IPS-18c (cell line): ENCODE measurements at regions not wholly inside any gene's neighbourhood (a gene's known extent, or its start where the extent isn't known, plus 50 kb on each side); places are given as distances from the start of the nearest gene placed in this dataset.
"Not testable (repeated sequence)": the region's sequence is repeated elsewhere in the genome, so short reads cannot be mapped to it uniquely, and the experiment has no call there.

ENCODE experiments used
- H3K4me3 ChIP-seq: 2 replicates; pipeline ENCODE4 v1.7.0; 2013; ENCODE audit warnings: low read depth, mild to moderate bottlenecking, low read length, moderate library complexity; ENCODE audit not compliant: insufficient read depth
- H3K9me3 ChIP-seq: one replicate; pipeline ENCODE4 v1.6.1; 2013; ENCODE audit warnings: mild to moderate bottlenecking, low read length, moderate library complexity; ENCODE audit not compliant: control insufficient read depth, insufficient read depth

DNA sequence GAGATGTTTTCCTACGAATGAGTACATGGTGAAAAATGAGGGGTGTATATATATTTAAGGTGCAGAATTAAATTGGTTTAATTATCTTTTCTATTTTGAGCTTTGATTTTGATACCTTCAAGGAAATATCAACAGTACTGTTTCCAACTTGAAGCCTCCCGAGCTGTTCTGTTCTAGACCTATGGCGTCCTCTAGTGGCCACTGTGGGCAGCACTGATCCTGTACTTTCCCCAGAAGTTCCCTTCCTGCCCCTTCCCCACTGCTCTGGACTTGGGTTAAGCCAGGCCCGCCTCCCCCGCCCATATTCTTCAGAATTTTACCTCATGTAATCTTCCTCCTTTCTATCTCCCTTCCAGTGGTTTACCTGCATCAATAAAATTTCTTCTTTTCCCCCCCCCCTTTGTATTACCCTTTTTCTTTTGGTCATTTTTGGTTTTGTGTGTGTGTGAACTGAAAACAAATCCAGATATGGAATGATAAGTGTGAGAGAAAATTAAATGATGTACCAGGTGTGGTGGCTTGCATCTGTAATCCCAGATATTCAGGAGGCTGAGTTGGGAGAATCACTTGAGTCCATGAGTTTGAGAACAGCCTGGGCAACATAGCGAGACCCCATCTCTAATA, 1643.5 kb downstream of the TP53TG3F start:
- Histone ChIP-seq H3K4me3 (no peak overlapping the region), H3K9me3 (peaks cover 21% of the 10 kb centered on the region)

DNA sequence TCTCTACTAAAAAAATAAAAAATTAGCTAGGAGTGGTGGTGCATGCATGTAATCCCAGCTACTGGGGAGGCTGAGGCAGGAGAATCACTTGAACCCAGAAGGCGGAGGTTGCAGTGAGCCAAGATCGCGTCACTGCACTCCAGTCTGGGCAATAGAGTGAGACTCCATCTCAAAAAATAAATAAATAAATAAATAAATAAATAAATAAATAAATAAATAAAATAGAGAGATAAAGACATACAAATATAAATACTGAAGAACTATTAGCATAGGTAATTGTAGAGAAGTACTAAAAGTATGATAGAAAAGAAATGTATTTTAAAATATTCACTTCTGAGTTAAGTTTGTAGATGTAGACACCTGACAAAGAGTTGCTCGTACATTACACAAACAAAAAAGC, 1652.4 kb downstream of the TP53TG3F start:
- H3K9me3 ChIP-seq, H3K4me3 ChIP-seq: not testable (repeated sequence)

DNA sequence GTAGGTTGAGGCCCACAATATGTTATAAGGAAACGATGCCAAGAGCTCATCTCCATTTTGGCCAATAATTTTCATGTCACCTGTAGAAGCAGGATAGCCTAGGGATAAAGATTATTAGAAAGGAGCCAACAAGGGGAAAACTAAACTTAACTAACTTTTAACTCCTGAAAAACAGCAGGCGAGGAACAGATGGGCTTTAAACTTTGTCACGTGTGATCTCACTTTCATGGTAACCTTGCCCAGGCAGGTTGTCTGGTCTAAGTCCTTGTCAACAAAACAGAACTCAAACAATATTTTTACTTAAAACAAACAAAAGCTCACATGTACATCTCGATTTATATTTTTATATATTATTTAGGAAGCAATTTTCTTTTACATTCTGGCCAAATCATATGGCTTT, 1672.0 kb downstream of the TP53TG3F start:
- Histone ChIP-seq H3K9me3 (no peaks in the 10 kb centered on the region), H3K4me3 (no peak overlapping the region)

DNA sequence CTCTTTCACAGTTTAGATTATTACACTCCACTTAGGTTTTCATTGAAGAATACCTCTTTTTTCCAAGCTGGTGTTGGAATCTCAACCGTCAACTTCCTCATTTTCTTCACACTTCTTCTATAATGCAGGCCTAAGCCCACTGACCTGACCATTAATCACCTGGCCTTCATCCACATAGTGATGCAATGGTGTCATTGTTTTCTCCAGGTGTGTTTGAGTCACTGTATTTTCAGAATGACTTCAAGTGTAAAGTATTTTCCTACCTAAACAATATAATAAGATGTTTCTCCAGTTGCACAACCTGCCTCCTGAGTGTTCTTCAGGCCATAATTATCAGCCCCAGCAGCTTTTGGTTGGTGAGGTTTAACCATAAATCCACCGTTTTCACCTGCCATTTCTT, 1675.1 kb downstream of the TP53TG3F start:
- peaks cover 8% of the 10 kb centered on the region for H3K9me3 ChIP-seq

DNA sequence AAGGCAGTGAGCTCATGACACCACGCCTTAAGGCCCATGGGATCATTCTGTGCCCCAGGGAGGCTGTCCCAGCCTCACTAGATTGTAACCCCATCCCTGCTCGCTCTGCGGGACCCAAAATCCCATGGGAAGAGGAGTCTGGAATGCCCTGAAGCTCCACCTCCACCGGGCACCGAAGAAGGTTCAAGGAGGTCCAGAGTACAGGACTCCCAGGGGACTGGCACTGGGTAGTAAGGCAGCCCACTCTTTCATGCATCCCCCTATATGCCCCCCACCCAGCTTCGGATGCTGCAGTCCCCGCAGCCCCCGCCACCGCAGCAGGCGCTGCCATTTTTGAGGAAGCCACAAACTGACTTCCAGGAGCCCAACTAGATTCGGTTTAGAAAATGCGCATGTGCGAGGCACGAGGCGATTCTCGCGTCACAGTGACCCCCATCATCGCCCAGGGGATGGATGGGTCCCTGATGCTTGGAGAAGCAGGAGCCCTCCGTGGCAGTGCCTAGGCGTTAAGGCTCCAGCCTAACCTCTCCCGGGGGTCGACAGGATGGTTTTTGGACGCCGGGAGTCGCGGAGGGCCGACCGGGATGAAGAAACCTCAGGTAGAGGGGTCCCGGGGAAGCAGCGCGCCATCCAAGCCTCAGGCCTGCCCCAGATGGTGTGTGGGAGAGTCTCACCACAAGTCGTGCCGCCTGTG, 1681.0 kb downstream of the TP53TG3F start:
- Histone ChIP-seq H3K9me3 (peaks cover 43% of the 10 kb centered on the region), H3K4me3 (no peak overlapping the region)

More for the DNA sequence above, 1675.1 kb downstream of the TP53TG3F start:
- H3K4me3 ChIP-seq, result no peak overlapping the region

DNA sequence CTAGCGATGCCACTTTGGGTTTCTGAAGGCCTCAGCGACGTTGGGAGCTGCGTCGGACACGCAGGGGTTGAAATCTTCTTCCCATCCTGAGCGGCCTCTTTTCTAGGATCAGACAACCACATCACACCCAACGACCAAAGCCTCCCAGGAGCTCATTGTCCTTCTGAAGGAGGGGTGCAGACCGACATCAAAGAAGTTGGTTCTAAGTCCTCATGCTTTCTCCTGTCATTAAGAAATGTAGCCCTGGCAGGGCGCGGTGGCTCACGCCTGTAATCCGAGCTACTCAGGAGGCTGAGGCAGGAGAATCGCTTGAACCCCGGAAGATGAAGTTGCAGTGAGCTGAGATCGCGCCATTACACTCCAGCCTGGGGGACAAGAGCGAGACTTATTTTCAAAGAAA, 1681.9 kb downstream of the TP53TG3F start:
- H3K9me3 ChIP-seq, result peaks cover 51% of the 10 kb centered on the region
- H3K4me3 ChIP-seq, result no peak overlapping the region

DNA sequence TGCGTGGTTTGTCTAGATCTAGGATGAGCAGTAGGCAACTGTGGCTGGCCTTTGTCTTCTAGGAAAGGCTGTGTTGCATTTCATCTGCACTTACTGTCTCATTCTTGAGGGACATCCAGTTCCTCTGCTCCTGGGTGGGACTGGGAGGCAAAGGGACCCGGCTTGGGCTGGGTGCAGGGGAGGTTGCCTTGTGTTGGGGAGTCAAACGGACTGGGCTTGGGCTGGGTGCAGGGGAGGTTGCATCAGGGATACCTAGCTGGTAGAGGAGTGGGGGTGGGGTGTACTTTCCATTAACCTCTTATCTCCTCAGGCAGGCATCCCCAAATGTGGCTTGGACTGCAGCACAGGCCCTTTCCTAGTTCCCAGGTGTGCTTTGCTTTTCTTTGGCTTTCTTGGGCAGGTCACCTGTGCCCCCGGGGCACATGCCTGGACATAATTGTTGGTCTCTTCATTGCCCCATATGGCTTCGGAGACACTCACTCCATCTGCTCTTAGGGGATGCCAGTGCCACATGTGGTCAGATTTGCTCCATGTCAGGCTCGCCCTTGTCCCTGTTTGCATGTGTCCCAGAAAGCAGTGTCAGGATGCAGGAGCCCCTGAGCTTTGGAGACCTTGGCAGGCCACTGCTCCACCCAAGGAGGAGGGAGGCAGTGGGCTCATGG, 1682.9 kb downstream of the TP53TG3F start:
- H3K4me3 ChIP-seq, result peak overlapping the region; percentile 9; the same call in 1 of the 2 replicates
- H3K9me3 ChIP-seq, result peaks cover 61% of the 10 kb centered on the region

DNA sequence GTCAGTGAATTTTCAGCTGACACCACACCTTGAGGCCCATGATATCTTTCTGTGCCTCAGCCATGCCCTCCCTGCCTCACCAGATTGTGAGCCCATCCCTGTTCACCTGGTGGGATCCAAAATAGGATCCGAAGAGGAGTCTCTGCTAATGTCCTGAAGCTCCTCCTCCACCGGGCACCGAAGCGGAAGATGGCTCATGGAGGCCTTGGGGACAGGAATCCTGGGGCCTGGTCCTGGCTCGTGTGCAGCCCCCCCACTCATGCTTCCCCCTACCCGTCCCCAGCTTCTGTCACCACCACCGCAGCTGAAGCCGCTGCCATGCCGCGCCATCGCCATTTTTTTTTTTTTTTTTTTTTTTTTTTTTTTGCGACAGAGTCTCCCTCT, 1683.4 kb downstream of the TP53TG3F start:
- H3K4me3 ChIP-seq, result peak overlapping the region; percentile 3; the same call in 1 of the 2 replicates

DNA sequence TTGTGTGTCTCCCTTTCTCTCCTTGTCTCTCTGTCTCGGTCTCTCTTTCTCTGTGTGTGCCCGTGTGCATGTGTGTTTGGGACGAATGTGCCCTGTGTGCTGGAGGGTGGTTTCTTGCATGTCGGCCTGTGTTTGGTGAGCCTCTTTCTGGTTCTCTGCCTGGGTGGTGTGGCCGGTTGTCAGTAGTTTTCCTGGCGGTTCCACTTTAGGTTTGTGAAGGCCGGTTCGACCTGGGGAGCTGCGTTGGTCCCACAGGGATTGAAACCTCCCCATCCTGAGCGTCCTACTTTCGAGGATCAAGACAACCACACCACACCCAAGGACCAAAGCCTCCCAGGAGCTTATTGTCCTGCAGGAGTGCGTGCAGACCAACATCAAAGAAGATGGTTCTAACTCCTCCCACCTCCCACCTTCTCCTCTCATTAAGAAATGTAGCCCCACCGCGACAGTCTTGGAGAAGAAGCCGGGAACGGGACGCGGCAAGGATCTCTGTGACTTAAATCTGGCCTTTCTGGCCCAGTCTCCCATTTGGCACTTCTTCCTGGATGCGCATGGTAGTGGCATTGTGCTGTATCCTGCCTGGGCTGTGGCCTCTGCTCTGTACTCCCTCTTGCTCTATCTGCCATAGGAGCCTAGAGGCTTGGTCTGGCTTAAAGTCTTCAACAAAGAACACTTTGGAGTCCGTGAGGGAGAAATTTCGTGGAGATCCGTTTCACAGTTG, 1685.0 kb downstream of the TP53TG3F start:
- Histone ChIP-seq H3K4me3 (no peak overlapping the region), H3K9me3 (peaks cover 64% of the 10 kb centered on the region)

More for the DNA sequence above, 1683.4 kb downstream of the TP53TG3F start:
- H3K9me3 ChIP-seq, result peaks cover 61% of the 10 kb centered on the region

DNA sequence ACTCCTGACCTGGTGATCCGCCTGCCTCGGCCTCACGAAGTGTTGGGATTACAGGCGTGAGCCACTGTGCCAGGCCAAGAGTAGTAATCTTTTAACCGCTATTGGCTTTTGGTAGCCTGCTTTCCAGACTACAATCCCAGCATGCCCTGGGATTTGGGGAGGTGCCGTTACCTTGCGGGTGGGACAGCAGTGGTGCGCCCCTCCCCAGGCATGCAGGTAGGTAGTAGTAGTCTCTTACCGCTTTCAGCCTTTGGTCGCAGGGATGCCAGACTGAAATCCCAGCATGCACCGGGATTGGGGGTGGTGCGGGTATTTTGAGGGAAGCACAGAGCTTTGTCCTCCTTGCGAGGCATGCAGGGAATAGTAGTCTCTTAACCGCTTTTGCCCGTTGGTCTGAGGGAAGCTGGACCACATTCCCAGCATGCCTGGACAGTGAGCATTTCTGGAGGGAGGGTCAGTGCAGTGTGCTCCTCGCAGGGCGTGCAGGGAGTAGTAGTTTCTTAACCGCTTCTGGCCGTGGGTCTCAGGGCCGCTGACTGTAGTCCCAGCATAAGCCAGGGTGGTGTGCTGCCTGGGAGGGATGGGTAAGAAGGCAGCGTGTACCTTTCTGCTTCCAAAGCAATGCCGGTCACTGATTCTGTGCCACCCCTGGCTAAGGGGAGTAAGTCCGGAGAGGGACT, 1686.8 kb downstream of the TP53TG3F start:
- peak overlapping the region; percentile 3; the same call in 1 of the 2 replicates for H3K4me3 ChIP-seq
- peaks cover 63% of the 10 kb centered on the region for H3K9me3 ChIP-seq

DNA sequence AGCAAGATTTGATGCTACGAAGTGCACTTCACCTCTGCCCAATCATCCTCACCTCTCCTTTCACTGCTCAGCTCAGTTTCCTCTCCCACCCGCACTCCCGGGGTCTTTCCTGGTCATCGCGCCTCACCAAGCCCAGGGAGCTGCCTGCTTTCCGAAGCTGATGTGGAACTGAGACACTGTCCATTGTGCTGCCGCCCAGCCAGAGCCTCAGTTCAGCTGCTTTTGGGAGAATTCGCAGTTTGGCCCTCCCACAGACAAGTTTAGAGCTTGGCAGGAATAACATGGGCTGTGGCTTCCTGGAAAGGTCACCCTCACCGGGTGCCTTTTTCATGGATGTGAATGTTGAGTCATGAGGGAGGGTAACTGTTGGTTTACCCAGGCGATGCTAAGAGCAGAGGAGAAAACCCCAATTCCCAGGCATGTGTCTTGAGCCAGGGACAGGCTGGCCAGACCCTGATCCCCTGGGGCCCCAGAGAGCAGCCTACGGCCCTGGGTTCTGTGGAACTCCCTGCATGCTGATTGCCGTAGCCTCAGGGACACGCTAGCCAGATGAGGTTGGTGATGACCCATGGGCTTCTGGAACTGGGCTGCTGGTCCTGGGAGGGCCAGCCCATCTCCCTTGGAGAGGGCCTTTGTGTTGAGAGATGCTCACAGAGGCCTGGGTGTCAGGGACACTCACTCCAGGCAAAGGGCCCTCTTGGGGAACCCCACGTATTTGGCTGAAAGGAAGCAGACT, 1687.5 kb downstream of the TP53TG3F start:
- peaks cover 61% of the 10 kb centered on the region for H3K9me3 ChIP-seq

DNA sequence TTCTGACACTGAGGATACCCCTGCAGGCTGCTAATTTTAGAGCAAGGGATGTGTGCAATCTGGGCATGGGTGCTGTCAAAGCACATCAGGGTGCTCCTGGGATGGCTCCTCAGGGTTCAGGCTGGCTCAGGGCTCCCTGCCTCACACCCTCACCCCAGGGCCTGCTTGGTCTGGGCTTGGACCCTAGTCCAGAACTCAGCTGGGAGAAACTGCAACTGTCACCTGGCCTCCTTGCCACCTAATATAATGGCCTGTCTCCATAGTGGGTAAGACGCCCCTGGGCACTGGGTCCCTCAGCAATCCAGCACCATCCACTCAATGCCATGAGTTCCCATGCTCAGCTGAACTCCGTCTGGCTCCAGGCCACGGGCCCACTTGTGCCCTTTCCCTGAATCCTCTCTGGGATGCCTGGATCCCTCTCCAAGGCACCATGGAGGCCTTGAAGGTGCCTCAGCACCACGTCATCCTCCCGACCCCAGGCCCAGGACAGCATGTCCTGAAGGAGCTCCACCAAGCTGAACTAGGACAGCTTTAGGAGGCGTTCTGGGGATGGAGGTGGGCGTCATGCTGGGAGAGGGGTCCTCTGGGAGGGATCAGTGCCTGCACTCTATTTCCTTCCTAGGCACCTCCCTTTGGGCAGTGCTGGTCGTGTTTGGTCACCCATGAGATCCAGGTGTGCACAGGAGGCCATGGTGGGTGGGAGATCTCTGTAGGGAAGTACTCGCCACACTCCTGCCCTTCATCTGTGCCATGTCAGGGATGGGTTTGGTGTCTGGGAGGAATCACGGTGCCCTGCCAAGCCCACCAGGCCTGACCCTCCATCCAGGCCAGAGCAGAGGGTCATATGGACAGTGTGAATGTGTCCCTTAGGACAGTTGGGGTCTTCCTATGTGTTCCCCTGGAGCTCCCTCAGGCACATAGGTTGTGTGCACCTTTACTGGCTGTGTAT, 1688.4 kb downstream of the TP53TG3F start:
- H3K4me3 ChIP-seq, result no peak overlapping the region; the same call in 1 of the 2 replicates
- H3K9me3 ChIP-seq, result peaks cover 60% of the 10 kb centered on the region

More for the DNA sequence above, 1687.5 kb downstream of the TP53TG3F start:
- no peak overlapping the region for H3K4me3 ChIP-seq

DNA sequence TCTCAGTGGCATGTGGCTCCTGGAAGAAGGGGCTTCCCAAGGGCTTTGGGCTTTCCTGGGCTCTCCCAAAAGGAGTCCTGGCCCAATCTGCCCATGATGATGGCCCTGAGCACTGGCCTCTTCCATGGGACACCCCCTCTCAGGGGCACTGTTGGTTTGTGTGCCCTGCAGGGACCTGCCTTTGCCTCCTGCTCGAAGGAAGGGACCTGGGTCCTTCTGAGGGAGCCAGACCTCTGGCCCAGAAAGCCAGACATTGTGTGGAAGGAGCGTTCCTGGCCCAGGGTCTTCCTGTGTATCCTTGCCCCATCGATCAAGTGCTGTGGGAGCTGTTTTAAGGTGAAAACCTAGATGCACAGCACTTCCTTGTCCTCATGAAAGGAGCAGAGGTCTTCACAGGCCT, 1689.3 kb downstream of the TP53TG3F start:
- H3K4me3 ChIP-seq, result no peak overlapping the region
- H3K9me3 ChIP-seq, result peaks cover 64% of the 10 kb centered on the region

DNA sequence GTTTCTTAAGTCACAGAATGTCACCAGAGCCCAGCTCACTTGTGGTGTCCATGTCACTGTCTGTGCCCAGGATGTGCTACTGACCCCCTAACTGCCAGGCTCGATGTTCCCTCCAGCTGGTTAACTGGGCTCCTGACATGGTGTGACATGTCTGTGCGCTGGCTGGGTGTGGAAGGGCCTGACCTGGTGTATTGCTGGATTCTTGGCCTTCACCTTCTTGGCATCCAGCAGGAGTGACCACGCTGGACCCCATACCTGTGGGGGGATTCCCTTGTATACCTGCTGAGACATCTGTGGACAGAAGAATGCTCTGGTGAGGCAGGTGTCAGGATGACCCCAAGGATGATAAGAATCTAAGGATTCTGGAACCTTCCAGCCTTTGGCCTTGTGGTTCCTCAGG, 1690.1 kb downstream of the TP53TG3F start:
- no peak overlapping the region for H3K4me3 ChIP-seq
- H3K9me3 ChIP-seq, result peaks cover 58% of the 10 kb centered on the region

DNA sequence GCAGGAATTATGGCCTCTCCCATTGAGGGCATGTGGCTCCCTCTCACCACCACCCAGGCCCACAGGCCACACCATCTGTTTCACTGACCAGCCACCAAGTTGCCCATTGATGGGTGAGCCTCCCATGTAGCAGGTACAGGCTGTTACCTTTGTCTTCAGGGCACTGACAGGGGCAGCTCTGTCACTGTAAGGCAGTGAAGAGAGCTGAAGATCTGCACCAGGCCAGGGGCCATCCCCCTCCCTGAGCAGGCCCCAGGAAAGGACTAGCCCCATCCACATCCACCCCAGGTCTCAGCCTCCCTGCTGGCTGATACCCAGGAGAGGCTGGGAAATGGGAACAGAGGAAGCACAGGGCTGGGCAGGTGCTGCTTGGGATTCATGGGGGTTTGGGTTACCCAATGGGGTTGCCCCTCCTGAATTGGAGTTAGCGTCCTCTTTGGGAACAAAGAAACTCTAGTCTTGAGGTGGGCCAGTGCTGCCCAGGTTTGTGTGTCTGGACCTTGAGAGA, 1691.4 kb downstream of the TP53TG3F start:
- peaks cover 48% of the 10 kb centered on the region for H3K9me3 ChIP-seq
- H3K4me3 ChIP-seq, result no peak overlapping the region
